Thoracic aorta (tissue), 2 donors: ENCODE measurements at regions not wholly inside any gene's neighbourhood (a gene's known extent, or its start where the extent isn't known, plus 50 kb on each side); places are given as distances from the start of the nearest gene placed in this dataset.

Experiments used
- ATAC-seq: fragments of 150-250 bp; one replicate; pipeline ENCODE4 v1.8.0; 2017; ENCODE audit warnings: low read depth; ENCODE audit not compliant: insufficient number of reproducible peaks, low FRiP score
- DNase-seq: peaks from one replicate; pipeline ENCODE4 v3.0.0-alpha.2; 2020; ENCODE audit warnings: low spot score
- H3K27ac ChIP-seq, 2 donors: fragments of 200-600 bp; sonication (generic); 1 replicate in 1 of 2; 2 replicates in 1 of 2; pipeline ENCODE4 v1.5.1; 2016; ENCODE audit warnings: mild to moderate bottlenecking in 2 of 2, moderate library complexity in 2 of 2
- H3K27me3 ChIP-seq: fragments of 200-600 bp; sonication (generic); replicated peaks from 2 replicates; pipeline ENCODE4 v1.6.0; 2016; ENCODE audit warnings: mild to moderate bottlenecking; ENCODE audit not compliant: insufficient read depth
- H3K36me3 ChIP-seq: fragments of 200-600 bp; sonication (generic); one replicate; pipeline ENCODE4 v1.5.1; 2016
- H3K4me1 ChIP-seq, 2 donors: fragments of 200-600 bp; sonication (generic); 1 replicate in 1 of 2; 2 replicates in 1 of 2; pipeline versions ENCODE4 v1.5.1 to v1.6.0; 2016; ENCODE audit warnings: low read depth in 2 of 2, mild to moderate bottlenecking in 1 of 2; ENCODE audit not compliant: control insufficient read depth in 1 of 2
- H3K4me3 ChIP-seq: fragments of 200-600 bp; sonication (generic); 2 replicates; pipeline ENCODE4 v1.5.1; 2016; ENCODE audit warnings: mild to moderate bottlenecking
- H3K9me3 ChIP-seq: fragments of 200-600 bp; sonication (generic); 2 replicates; pipeline ENCODE4 v1.5.1; 2016
- CTCF ChIP-seq: fragments of 200-600 bp; sonication (generic); IDR thresholded peaks from one replicate; pipeline ENCODE4 v1.5.1; 2019; ENCODE audit warnings: antibody characterized with exemption

GRCh38 chr9:126228781-126229444 lies 97.7 kb upstream of the MVB12B start:
- Histone ChIP-seq H3K27me3 (no peaks in the 10 kb centered on the region), H3K4me1 (no peaks in the 10 kb centered on the region), H3K9me3 (no peaks in the 10 kb centered on the region), H3K36me3 (no peaks in the 10 kb centered on the region), H3K4me3 (no peak overlapping the region), H3K27ac (no peak overlapping the region)
- DNase-seq (no peak), ATAC-seq (no peak)
- TF ChIP-seq CTCF = peak; percentile 79

GRCh38 chr9:126229501-126229900 lies 97.1 kb upstream of the MVB12B start:
- Histone ChIP-seq H3K4me3 (no peak overlapping the region), H3K36me3 (no peaks in the 10 kb centered on the region), H3K27me3 (no peaks in the 10 kb centered on the region), H3K4me1 (no peaks in the 10 kb centered on the region), H3K27ac (no peak overlapping the region), H3K9me3 (no peaks in the 10 kb centered on the region)
- ATAC-seq = no peak
- TF ChIP-seq CTCF = no peak
- no peak for DNase-seq

DNA sequence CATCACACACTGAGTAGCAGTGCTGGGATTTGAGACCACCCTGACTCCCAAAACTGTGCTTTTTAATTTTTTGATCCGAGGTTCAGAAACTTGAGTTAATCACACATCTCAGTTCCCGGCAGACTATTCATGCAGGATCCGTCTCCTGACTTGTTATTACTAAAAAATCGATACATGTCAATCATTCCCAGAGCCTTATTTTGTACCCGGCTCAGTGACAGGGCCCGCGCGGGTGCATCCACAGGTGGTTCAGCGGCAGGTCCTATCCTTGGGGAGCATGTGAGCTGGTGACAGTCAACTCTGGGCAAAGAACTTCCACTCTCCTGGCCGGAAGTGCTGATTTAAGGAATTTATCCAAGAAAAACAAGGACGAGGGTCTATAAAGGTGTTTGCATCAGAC lies 95.9 kb upstream of the MVB12B start:
- Histone ChIP-seq H3K27me3 (no peaks in the 10 kb centered on the region), H3K27ac (no peak overlapping the region), H3K36me3 (no peaks in the 10 kb centered on the region), H3K4me3 (no peak overlapping the region), H3K4me1 (no peaks in the 10 kb centered on the region), H3K9me3 (no peaks in the 10 kb centered on the region)
- no peak for TF ChIP-seq CTCF
- DNase-seq (no peak), ATAC-seq (no peak)

- H3K4me1 ChIP-seq = no peaks in the 10 kb centered on the region
- TF ChIP-seq CTCF = no peak
- no peaks in the 10 kb centered on the region for H3K36me3 ChIP-seq
- H3K27me3 ChIP-seq = no peaks in the 10 kb centered on the region
- H3K9me3 ChIP-seq = no peaks in the 10 kb centered on the region
- no peak overlapping the region for H3K4me3 ChIP-seq
- no peak for ATAC-seq
- no peak overlapping the region for H3K27ac ChIP-seq
- no peak for DNase-seq
Measured at GRCh38 chr9:126232461-126232860, 94.2 kb upstream of the MVB12B start.

DNA sequence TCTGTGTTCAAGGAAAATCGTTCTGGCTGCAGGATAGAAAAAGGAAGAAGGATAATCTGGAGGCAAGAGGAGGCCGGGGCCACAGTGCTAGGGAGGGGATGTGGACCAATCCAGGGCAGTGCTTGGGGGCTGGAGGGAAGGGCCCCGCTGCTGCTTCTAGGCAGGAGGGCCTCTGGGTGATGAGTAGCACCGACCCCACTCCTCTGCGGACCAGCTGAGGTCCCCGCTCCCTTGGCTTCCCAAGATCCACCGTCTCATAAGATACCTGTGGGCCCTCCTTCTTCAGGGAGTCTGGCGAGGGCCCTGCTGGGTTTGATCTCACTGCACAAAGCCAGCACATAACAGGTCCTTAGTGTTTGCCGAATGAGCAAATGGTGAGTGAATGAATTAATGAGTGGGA lies 93.5 kb upstream of the MVB12B start:
- ATAC-seq = no peak
- TF ChIP-seq CTCF = no peak
- no peaks in the 10 kb centered on the region for H3K9me3 ChIP-seq
- no peaks in the 10 kb centered on the region for H3K36me3 ChIP-seq
- no peaks in the 10 kb centered on the region for H3K27me3 ChIP-seq
- H3K4me3 ChIP-seq = no peak overlapping the region
- no peak overlapping the region for H3K27ac ChIP-seq
- DNase-seq = no peak
- no peaks in the 10 kb centered on the region for H3K4me1 ChIP-seq
